Fibroblast of pulmonary artery (primary cell): ENCODE measurements at regions not wholly inside any gene's neighbourhood (a gene's known extent, or its start where the extent isn't known, plus 50 kb on each side); places are given as distances from the start of the nearest gene placed in this dataset.
"Not testable (repeated sequence)": the region's sequence is repeated elsewhere in the genome, so short reads cannot be mapped to it uniquely, and the experiment has no call there.

Experiments used
- DNase-seq: peaks from one replicate; pipeline ENCODE4 v3.0.0-alpha.2; 2010; ENCODE audit warnings: low read depth
- H3K4me3 ChIP-seq: replicated peaks from 2 replicates; pipeline ENCODE4 v1.5.1; 2011; ENCODE audit warnings: low read depth, mild to moderate bottlenecking, control low read depth, low read length, moderate library complexity
- CTCF ChIP-seq: IDR thresholded peaks from 2 replicates; pipeline ENCODE4 v1.5.1; 2011; ENCODE audit warnings: mild to moderate bottlenecking, control low read depth, low read length, inconsistent platforms; ENCODE audit errors: missing control alignments

DNA sequence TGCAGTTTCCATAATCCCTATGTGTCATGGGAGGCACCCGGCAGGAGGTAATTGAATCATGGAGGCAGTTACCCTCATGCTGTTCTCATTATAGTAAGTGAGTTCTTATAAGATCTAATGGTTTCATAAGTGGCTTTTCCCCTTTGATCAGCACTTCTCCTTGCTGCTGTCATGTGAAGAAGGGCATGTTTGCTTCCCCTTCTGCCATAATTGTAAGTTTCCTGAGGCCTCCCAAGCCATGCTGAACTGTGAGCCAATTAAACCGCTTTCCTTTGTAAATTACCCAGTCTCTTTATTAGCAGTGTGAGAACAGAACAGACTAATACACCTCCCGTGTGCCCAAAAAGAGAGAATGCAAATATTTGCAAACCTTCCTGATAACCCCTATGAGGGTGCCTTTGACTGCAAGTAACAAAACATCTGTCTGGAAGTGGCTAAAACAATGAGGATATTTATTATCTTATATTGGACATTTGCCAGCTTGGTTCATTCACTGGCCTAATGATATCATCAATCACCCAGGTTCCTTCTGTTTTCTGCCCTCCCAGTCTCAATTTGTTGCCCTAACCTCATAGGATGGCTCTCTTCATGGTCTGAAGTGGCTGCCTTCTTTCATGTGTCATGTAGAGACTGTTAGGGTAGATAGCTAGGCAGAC, 68.7 kb downstream of the BHLHE40 start:
- no peak overlapping the region for H3K4me3 ChIP-seq
- no peak for TF ChIP-seq CTCF
- DNase-seq, result no peak

- DNase-seq, result no peak
- TF ChIP-seq CTCF, result no peak
These were observed 70.3 kb upstream of the ARL8B start for GRCh38 chr3:5051772-5052171.

GRCh38 chr3:5052247-5052646, 69.8 kb upstream of the ARL8B start:
- no peak for TF ChIP-seq CTCF
- no peak overlapping the region for H3K4me3 ChIP-seq
- no peak for DNase-seq

More at GRCh38 chr3:5051772-5052171, 70.3 kb upstream of the ARL8B start:
- no peak overlapping the region for H3K4me3 ChIP-seq

- peak; percentile 36 for DNase-seq
- no peak overlapping the region for H3K4me3 ChIP-seq
- TF ChIP-seq CTCF, result no peak
These were observed 68.9 kb upstream of the ARL8B start for GRCh38 chr3:5053021-5053831.

DNA sequence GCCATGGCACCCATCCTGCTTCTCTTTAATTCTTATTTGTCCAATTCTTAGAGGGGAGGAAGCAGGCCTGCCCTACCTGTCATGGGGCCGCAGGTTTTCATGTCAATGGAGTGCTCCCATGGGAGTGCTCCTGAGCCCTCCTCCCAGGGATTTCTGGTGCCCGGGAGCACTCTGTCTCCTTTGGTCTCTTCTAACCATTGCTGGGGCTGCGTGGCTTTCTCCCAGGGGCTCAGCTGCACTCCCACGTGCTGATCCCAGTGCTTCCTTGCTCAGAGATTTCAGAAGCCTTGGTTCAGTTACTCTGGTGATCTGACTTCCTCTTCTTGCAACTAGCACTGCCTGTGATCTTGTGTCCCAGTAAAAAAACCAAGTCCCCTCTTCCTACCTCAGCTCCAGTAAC, 68.0 kb upstream of the ARL8B start:
- no peak overlapping the region for H3K4me3 ChIP-seq
- TF ChIP-seq CTCF, result no peak
- no peak for DNase-seq

DNA sequence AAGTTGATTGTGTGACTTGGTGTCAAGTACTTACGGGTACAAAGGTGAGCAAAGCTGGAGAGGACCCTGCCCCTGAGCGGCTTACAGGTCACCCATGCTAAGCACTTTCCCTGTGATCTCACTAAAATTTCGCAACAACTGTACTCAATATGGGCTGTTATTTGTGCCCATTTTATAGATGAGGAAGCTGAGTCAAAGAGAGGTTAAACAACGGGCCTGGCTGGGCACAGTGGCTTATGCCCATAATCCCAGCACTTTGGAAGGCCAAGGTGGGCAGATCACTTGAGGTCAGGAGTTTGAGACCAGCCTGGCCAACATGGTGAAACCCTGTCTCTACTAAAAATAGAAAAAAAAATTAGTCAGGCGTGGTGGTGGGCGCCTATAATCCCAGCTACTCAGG, 67.5 kb upstream of the ARL8B start:
- not testable (repeated sequence) for H3K4me3 ChIP-seq, DNase-seq

- DNase-seq, result no peak
- no peak overlapping the region for H3K4me3 ChIP-seq
- TF ChIP-seq CTCF, result no peak
These were observed 66.6 kb upstream of the ARL8B start for GRCh38 chr3:5055357-5056110.
